ENCODE measurements at regions not wholly inside any gene's neighbourhood (a gene's known extent, or its start where the extent isn't known, plus 50 kb on each side); places are given as distances from the start of the nearest gene placed in this dataset.

DNA sequence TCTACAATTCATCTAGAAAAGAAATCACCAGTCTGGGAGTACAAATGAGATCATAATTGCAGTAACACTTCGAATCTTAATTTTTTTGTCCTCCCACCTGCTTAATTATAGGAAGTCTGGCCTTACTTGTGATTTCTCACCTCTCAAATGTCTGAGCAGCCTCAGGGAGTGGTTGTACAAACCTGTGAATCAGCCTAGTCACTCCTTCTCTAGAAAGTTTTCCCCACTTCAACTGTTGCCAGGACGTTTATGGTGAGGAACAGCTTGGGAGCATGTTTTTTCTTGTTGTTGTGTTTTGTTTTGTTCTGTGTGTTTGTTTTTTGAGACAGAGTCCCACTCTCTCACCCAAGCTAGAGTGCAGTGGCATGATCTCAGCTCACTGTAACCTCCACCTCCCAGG is 50.3 kb upstream of the CLDN10 start:
- H3K23me2 ChIP-seq (ENCODE audit: insufficient read length, low read depth, low read length, poor library complexity, severe bottlenecking) = no peaks in the 10 kb centered on the region
- no peak overlapping the region for H3K4ac ChIP-seq (ENCODE audit: low read depth, low read length)
- peaks cover 18 to 27% of the 10 kb centered on the region in 2 experiments for H3K4me1 Mint-ChIP-seq
- H3T11ph ChIP-seq (ENCODE audit: low read length) = no peak overlapping the region
- H3K27me3 Mint-ChIP-seq (ENCODE audit: low read depth) = peaks cover 3% of the 10 kb centered on the region; the same call in 1 of the 2 replicates
- no peaks in the 10 kb centered on the region for H3K9me3 ChIP-seq (ENCODE audit: control insufficient read depth, low read depth, low read length)
- H3K9me3 Mint-ChIP-seq = peaks cover 11 to 15% of the 10 kb centered on the region in 2 experiments
- H3K79me1 ChIP-seq (ENCODE audit: insufficient read depth, low read depth, low read length, poor library complexity, severe bottlenecking) = no peaks in the 10 kb centered on the region
- no peak overlapping the region for H2BK120ac ChIP-seq (ENCODE audit: low read depth, low read length, poor library complexity, severe bottlenecking)
- no peak overlapping the region for H3K56ac ChIP-seq (ENCODE audit: insufficient read length, low read depth, low read length)
- WGBS (ENCODE audit: extremely low coverage, insufficient read length, low lambda C conversion rate) = no CpG with 5 or more reads among the region's 2 CpGs
- TF ChIP-seq, protein P1, sequence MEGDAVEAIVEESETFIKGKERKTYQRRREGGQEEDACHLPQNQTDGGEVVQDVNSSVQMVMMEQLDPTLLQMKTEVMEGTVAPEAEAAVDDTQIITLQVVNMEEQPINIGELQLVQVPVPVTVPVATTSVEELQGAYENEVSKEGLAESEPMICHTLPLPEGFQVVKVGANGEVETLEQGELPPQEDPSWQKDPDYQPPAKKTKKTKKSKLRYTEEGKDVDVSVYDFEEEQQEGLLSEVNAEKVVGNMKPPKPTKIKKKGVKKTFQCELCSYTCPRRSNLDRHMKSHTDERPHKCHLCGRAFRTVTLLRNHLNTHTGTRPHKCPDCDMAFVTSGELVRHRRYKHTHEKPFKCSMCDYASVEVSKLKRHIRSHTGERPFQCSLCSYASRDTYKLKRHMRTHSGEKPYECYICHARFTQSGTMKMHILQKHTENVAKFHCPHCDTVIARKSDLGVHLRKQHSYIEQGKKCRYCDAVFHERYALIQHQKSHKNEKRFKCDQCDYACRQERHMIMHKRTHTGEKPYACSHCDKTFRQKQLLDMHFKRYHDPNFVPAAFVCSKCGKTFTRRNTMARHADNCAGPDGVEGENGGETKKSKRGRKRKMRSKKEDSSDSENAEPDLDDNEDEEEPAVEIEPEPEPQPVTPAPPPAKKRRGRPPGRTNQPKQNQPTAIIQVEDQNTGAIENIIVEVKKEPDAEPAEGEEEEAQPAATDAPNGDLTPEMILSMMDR (conservative IDR thresholded peaks at IDR 0.05) = no peak
- no peak overlapping the region for H3K9ac ChIP-seq (ENCODE audit: extremely low read depth, insufficient read length, low read length)
- no peak overlapping the region for H2BK20ac ChIP-seq (ENCODE audit: low read depth, low read length, poor library complexity, severe bottlenecking)
- H3K4me2 ChIP-seq (ENCODE audit: insufficient read depth, insufficient read length, low read length) = no peak overlapping the region
- H3K79me2 ChIP-seq (ENCODE audit: insufficient read depth, low read length) = no peaks in the 10 kb centered on the region
- no peaks in the 10 kb centered on the region for H3K27me3 ChIP-seq (ENCODE audit: insufficient read depth, low read length)
- H4K8ac ChIP-seq (replicated peaks; ENCODE audit: insufficient read length, low read depth, low read length) = no peak overlapping the region
- H3K4me3 Mint-ChIP-seq = no peak overlapping the region
- no peak overlapping the region for H2BK15ac ChIP-seq (ENCODE audit: low read depth, low read length)
- H3K4me1 ChIP-seq (ENCODE audit: insufficient read depth, low read length) = peaks cover 2% of the 10 kb centered on the region; the same call in 1 of the 2 replicates
- no peak overlapping the region for H2AFZ ChIP-seq (ENCODE audit: low read length)
- H3K18ac ChIP-seq (ENCODE audit: insufficient read length, low read depth, low read length) = no peak overlapping the region
- H3K27ac Mint-ChIP-seq = no peak overlapping the region
- H4K91ac ChIP-seq (ENCODE audit: insufficient read length, low read depth, low read length) = no peak overlapping the region
- H2AK5ac ChIP-seq (ENCODE audit: insufficient read length, low read length) = no peak overlapping the region
- no peak for DNase-seq
- peaks cover 0 to 15% (median 3%) of the 10 kb centered on the region in 3 experiments; a peak in 3 of 7 replicates for H3K36me3 Mint-ChIP-seq (ENCODE audit: insufficient read depth in 1 of 3, low read depth in 3 of 3)
- H2BK12ac ChIP-seq (ENCODE audit: insufficient read length, low read depth, low read length) = no peak overlapping the region
- no peak overlapping the region for H3K27ac ChIP-seq (ENCODE audit: insufficient read length, low read depth, low read length)
- no peak overlapping the region for H2BK5ac ChIP-seq (ENCODE audit: insufficient read length, low read length)
- H4K5ac ChIP-seq (ENCODE audit: insufficient read length, low read depth, low read length) = no peak overlapping the region
- no peak overlapping the region for H3K23ac ChIP-seq (ENCODE audit: insufficient read length, low read depth, low read length)
- no peak overlapping the region for H3K14ac ChIP-seq (ENCODE audit: insufficient read depth, low read length)
- no peaks in the 10 kb centered on the region for H4K20me1 ChIP-seq (ENCODE audit: control insufficient read depth, insufficient read depth, insufficient read length)

Measured in H9 (cell line).